HUES48 (cell line): ENCODE measurements at regions not wholly inside any gene's neighbourhood (a gene's known extent, or its start where the extent isn't known, plus 50 kb on each side); places are given as distances from the start of the nearest gene placed in this dataset.
"Not testable (repeated sequence)": the region's sequence is repeated elsewhere in the genome, so short reads cannot be mapped to it uniquely, and the experiment has no call there.

Experiments
- H3K27ac ChIP-seq: one replicate; pipeline ENCODE4 v1.7.0; 2013; ENCODE audit warnings: low read depth, low read length, inconsistent platforms
- H3K27me3 ChIP-seq: 2 replicates; pipeline ENCODE4 v1.6.1; 2013; ENCODE audit warnings: mild to moderate bottlenecking, low read length; ENCODE audit not compliant: control insufficient read depth, insufficient read depth
- H3K36me3 ChIP-seq: 2 replicates; pipeline ENCODE4 v1.6.1; 2013; ENCODE audit warnings: low read length; ENCODE audit not compliant: control insufficient read depth, insufficient read depth
- H3K4me1 ChIP-seq: 2 replicates; pipeline ENCODE4 v1.6.1; 2013; ENCODE audit warnings: mild to moderate bottlenecking, low read length; ENCODE audit not compliant: control insufficient read depth, insufficient read depth
- H3K4me3 ChIP-seq: 2 replicates; pipeline ENCODE4 v1.5.1; 2013; ENCODE audit warnings: mild to moderate bottlenecking, low read depth, low read length
- H3K9ac ChIP-seq: 2 replicates; pipeline ENCODE4 v1.6.1; 2013; ENCODE audit warnings: mild to moderate bottlenecking, low read depth, low read length, moderate library complexity
- H3K9me3 ChIP-seq: 2 replicates; pipeline ENCODE4 v1.6.1; 2013; ENCODE audit warnings: low read length; ENCODE audit not compliant: control insufficient read depth, insufficient read depth

GRCh38 chr15:98088307-98088945 is 127.9 kb downstream of the ARRDC4 start:
- H3K27ac ChIP-seq, H3K9ac ChIP-seq, H3K9me3 ChIP-seq, H3K4me1 ChIP-seq, H3K36me3 ChIP-seq, H3K4me3 ChIP-seq, H3K27me3 ChIP-seq: not testable (repeated sequence)

GRCh38 chr15:98089352-98089751 is 128.8 kb downstream of the ARRDC4 start:
- not testable (repeated sequence) for H3K4me3 ChIP-seq, H3K27me3 ChIP-seq, H3K9ac ChIP-seq, H3K9me3 ChIP-seq, H3K4me1 ChIP-seq, H3K36me3 ChIP-seq, H3K27ac ChIP-seq

- not testable (repeated sequence) for H3K4me1 ChIP-seq, H3K27ac ChIP-seq, H3K4me3 ChIP-seq, H3K27me3 ChIP-seq, H3K9me3 ChIP-seq, H3K36me3 ChIP-seq, H3K9ac ChIP-seq
Measured at GRCh38 chr15:98097986-98098385, 137.5 kb downstream of the ARRDC4 start.

- not testable (repeated sequence) for H3K9me3 ChIP-seq, H3K4me1 ChIP-seq, H3K27me3 ChIP-seq, H3K36me3 ChIP-seq, H3K27ac ChIP-seq, H3K4me3 ChIP-seq, H3K9ac ChIP-seq
Measured at GRCh38 chr15:98100606-98101005, 140.1 kb downstream of the ARRDC4 start.

GRCh38 chr15:98103570-98103969 is 143.1 kb downstream of the ARRDC4 start:
- H3K4me1 ChIP-seq: no peaks in the 10 kb centered on the region
- H3K27me3 ChIP-seq: no peaks in the 10 kb centered on the region
- no peak overlapping the region for H3K4me3 ChIP-seq
- H3K9ac ChIP-seq: no peak overlapping the region
- H3K9me3 ChIP-seq: no peaks in the 10 kb centered on the region
- H3K27ac ChIP-seq: no peak overlapping the region
- H3K36me3 ChIP-seq: no peaks in the 10 kb centered on the region

GRCh38 chr15:98104386-98105151 is 144.1 kb downstream of the ARRDC4 start:
- not testable (repeated sequence) for H3K4me1 ChIP-seq, H3K27ac ChIP-seq, H3K4me3 ChIP-seq, H3K27me3 ChIP-seq, H3K9ac ChIP-seq, H3K36me3 ChIP-seq, H3K9me3 ChIP-seq

- not testable (repeated sequence) for H3K27me3 ChIP-seq, H3K27ac ChIP-seq, H3K36me3 ChIP-seq, H3K9me3 ChIP-seq, H3K9ac ChIP-seq, H3K4me3 ChIP-seq, H3K4me1 ChIP-seq
Measured at GRCh38 chr15:98106615-98107194, 146.2 kb downstream of the ARRDC4 start.

- Histone ChIP-seq H3K4me3 (no peak overlapping the region), H3K9ac (no peak overlapping the region), H3K36me3 (no peaks in the 10 kb centered on the region), H3K27me3 (no peaks in the 10 kb centered on the region), H3K27ac (no peak overlapping the region), H3K9me3 (no peaks in the 10 kb centered on the region), H3K4me1 (no peaks in the 10 kb centered on the region)
Measured at GRCh38 chr15:98111806-98112205, 151.3 kb downstream of the ARRDC4 start.

GRCh38 chr15:98113327-98113726 is 152.8 kb downstream of the ARRDC4 start:
- Histone ChIP-seq H3K27ac (no peak overlapping the region), H3K4me1 (no peaks in the 10 kb centered on the region), H3K27me3 (no peaks in the 10 kb centered on the region), H3K9me3 (no peaks in the 10 kb centered on the region), H3K4me3 (no peak overlapping the region), H3K36me3 (no peaks in the 10 kb centered on the region), H3K9ac (no peak overlapping the region)

- no peaks in the 10 kb centered on the region for H3K9me3 ChIP-seq
- no peak overlapping the region for H3K27ac ChIP-seq
- no peaks in the 10 kb centered on the region for H3K4me1 ChIP-seq
- no peak overlapping the region for H3K4me3 ChIP-seq
- no peaks in the 10 kb centered on the region for H3K36me3 ChIP-seq
- no peaks in the 10 kb centered on the region for H3K27me3 ChIP-seq
- no peak overlapping the region for H3K9ac ChIP-seq
Measured at GRCh38 chr15:98120561-98120960, 160.1 kb downstream of the ARRDC4 start.

- H3K9me3 ChIP-seq: no peaks in the 10 kb centered on the region
- H3K27me3 ChIP-seq: no peaks in the 10 kb centered on the region
- no peak overlapping the region for H3K4me3 ChIP-seq
- no peak overlapping the region for H3K9ac ChIP-seq
- no peak overlapping the region for H3K27ac ChIP-seq
- H3K4me1 ChIP-seq: no peaks in the 10 kb centered on the region
- H3K36me3 ChIP-seq: no peaks in the 10 kb centered on the region
Measured at GRCh38 chr15:98121536-98121935, 161.0 kb downstream of the ARRDC4 start.
